Epithelial cell of prostate (primary cell): ENCODE measurements at regions not wholly inside any gene's neighbourhood (a gene's known extent, or its start where the extent isn't known, plus 50 kb on each side); places are given as distances from the start of the nearest gene placed in this dataset.
"Not testable (repeated sequence)": the region's sequence is repeated elsewhere in the genome, so short reads cannot be mapped to it uniquely, and the experiment has no call there.

ENCODE experiments used
- DNase-seq: peaks from one replicate; pipeline ENCODE4 v3.0.0-alpha.2; 2011; ENCODE audit warnings: low read depth, low spot score
- H3K27ac ChIP-seq: fragments of 450-650 bp; 2 replicates; pipeline ENCODE4 v1.5.1; 2017; ENCODE audit warnings: mild to moderate bottlenecking

DNA sequence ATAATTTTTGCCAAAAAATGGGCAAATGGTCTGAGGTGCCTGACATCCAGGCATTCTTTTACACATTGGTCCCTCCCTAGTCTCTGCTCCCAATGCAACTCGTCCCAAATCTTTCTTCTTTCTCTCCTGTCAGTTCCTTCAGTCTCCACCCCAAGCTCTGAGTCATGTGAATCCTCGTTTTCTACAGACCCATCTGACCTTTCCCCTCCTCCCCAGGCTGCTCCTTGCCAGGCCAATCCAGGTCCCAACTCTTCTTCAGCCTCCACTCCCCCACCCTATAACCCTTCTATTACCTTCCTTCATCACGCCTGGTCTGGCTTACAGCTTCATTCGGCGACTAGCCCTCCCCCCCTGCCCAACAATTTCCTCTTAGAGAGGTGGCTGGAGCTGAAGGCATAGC is 55.3 kb downstream of the BBS10 start:
- not testable (repeated sequence) for DNase-seq, H3K27ac ChIP-seq

DNA sequence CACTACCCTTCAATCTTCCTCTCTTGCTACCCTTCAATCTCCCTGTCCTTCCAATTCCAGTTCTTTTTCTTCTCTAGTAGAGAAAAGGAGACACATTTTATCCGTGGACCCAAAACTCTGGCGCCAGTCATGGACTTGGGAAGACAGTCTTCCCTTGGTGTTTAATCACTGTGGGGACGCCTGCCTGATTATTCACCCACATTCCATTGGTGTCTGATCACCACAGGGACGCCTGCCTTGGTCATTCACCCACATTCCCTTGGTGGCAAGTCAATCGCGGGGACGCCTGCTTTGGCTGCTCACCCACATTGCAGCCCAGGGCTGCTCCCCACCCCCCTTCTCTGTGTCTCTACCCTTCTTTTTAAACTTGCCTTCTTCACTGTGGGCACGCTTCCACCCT is 55.9 kb downstream of the BBS10 start:
- DNase-seq: not testable (repeated sequence)
- peak overlapping the region; percentile 66 for H3K27ac ChIP-seq

DNA sequence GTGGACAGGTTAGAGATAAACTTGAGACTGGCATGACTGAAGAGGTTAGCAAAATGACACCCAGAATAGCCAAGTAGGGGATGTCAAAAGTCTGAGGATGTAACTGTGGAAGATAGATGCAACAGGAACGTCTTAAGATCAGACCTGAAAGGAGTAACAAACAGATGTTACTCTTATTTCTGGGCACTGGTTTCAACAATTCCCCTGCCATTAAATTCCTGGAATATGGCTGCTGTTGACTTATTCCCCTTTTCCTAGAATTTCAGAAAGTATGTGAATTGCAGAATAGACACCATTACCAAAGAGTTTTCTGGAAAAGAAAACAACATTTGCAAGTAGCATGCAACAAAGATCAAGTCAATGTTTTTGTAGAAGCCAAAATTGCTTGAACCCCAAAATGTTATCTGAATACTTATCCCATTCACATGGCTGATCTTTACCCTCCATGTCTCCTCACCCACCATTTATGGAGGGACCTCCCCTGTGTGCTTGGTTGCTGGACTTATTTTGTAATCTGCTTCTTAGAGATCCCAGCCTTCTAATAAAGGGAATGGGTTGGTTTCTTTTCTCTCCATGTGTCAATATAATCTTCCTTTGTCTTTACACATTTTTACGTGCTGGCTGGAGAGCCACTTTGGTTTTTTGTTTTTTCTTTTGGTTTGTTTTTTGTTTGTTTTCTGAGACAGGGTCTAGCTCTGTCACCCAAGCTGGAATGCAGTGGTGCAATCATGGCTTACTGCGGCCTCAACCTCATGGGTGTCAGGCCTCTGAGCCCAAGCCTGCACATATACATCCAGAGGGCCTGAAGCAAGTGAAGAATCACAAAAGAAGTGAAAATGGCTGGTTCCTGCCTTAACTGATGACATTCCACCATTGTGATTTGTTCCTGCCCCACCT is 57.0 kb downstream of the BBS10 start:
- H3K27ac ChIP-seq: peak overlapping the region; percentile 66
- DNase-seq: no peak

DNA sequence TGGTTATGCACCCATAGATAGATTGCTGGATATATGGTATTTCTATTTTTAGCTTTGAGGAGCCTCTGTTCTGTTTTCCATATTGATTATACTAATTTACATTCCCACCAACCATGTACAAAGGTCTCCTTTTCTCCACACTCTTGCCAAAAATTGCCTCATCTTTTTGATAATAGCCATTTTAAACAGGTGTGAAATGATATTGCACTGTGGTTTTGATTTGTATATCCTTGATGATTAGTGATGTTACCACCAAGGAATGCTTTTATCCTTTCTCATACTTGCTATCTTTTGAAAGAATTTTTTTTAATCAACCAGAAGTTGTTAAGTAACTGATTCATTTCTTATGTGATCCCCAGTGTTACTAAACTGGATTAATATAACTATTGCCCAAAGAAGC is 60.0 kb downstream of the BBS10 start:
- DNase-seq: no peak
- H3K27ac ChIP-seq: no peak overlapping the region

DNA sequence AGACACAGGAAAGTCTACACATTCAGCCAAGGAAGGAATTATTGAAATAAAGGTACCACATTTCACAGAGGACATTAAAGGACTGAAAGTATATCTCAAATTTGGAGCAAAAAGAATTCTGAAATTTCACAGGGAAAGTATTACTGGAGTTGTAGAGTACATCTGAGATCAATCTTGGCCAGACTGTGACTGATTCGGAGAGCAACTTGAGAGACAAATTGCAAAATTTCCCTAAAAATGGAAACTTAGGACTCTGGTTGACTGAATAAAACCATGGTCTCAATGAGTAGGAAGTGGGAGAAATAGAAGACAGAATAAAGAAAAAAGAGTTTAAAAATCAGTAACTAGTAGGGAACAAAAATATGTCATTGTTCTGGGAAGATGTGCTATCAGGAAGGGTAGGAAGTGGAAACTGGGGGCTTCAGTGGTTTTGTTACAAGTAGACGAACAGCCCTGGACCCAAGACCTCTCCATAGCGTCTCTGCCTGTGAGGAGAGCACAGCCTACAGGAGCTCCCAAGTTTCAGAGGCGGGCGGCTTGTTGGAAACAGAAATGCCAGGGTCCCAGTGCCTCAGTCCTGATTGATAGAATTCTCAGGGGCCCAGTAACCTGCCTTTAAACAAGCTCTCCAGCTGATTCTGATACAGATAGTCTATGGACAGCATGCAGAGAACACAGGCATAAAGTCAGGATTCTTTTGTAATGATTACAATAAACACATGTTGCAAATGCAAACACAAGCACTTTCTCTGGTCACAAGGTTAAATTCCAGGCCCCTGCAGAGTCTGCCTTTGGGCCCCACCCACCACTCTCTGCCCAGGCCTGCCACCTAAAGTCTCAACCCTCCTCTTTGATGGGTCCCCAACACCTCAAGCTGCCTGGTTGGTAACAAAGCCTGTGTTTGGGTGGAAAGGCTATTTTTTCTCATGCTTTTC is 63.1 kb downstream of the BBS10 start:
- no peak for DNase-seq
- no peak overlapping the region for H3K27ac ChIP-seq

- DNase-seq: no peak
- no peak overlapping the region for H3K27ac ChIP-seq
These were observed 65.5 kb downstream of the BBS10 start for GRCh38 chr12:76282744-76283143.

- H3K27ac ChIP-seq: no peak overlapping the region
- DNase-seq: peak; percentile 16
These were observed 70.7 kb downstream of the BBS10 start for GRCh38 chr12:76277480-76277879.

DNA sequence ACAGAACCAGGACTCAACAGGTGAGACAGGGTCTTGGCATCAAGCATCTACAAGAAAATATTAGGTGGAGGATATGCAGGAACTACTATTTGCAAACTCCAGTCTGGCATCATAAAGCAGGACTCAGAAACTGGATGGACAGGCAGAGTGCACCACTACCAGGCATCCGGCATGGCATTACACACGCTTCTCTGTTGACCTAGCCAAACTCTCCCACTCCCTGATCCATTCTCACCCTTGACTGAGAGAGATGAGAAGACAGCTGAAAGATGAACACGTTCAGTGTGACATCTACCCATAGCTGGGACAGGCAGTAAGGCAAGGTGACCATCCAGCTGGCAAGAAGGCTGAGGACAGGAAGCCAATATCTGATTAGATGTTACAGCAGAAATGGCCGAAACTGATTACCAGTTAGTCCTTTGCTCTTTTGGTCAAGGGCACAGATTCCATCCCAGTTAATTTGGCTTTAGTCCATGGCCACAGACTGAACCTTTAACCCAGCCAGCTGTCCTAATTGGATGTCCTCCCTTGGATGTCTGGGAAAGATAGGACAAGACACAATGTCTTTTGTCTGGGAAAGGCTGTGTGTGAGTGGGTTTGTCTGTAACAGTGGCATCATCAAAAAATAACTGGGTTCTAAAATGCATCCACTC is 71.6 kb downstream of the BBS10 start:
- no peak overlapping the region for H3K27ac ChIP-seq
- DNase-seq: no peak

- H3K27ac ChIP-seq: peak overlapping the region; percentile 60
- DNase-seq: no peak
These were observed 72.6 kb downstream of the BBS10 start for GRCh38 chr12:76275511-76276093.

DNA sequence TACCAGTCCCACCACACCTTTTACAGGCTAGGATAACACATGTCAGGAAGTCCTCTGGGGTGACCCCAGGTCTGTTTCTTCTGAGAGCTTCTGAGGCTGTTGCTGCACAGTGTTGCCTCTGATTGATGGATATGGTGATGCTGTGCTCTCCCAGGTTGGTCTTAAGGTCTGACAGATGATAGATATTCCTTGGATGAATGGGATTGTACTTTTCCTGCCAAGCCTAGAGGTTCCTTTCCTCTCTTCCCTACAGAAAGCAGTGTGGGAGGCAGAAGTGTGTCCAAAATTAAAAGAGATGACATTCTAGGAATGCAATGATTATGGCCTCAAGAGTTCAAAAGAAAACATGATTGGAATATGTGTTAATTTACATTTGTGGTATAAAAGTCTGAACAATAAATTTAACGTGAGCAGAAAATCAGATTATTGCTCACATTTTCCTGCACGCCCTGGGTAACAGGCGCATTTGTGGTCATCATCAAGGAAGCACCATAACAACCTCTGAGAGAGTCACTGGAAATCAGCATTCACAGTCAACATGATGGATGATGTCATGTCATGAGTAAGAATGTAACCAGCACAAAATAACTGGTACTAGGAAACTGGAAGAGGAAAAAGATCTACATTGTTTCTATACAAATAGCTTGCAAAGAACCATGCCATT is 73.7 kb downstream of the BBS10 start:
- DNase-seq: peak; percentile 26
- H3K27ac ChIP-seq: peak overlapping the region; percentile 60

GRCh38 chr12:76272287-76272686 is 75.9 kb downstream of the BBS10 start:
- no peak overlapping the region for H3K27ac ChIP-seq
- no peak for DNase-seq

DNA sequence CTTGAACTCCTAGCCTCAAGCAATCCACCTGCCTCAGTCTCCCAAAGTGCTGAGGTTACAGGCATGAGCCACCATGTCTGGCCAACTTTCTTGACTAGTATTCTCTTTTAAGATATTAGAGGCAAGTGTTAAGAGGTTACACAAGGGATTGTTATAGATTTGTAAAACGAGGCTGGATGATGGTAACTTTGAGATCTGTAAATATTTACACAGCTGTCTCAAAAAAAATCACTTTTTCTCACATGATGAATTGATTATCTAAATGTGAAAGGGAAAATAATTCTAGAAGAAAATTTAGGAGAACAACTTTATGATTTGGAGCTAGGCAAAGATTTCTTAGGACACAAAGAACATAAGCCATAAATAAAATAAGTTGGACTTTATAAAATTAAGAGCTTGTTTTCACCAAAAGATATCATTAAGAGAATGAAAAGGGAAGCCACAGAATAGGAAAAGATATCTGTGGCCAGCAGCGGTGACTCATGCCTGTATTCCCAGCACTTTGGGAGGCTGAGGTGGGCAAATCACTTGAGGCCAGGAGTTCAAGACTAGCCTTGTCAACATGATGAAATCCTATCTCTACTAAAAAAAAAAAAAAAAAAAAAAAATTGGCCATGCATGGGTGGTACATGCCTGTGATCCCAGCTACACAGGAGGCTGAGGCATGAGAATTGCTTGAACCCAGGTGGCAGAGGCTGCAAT is 77.4 kb downstream of the BBS10 start:
- no peak for DNase-seq
- H3K27ac ChIP-seq: peak overlapping the region; percentile 2

DNA sequence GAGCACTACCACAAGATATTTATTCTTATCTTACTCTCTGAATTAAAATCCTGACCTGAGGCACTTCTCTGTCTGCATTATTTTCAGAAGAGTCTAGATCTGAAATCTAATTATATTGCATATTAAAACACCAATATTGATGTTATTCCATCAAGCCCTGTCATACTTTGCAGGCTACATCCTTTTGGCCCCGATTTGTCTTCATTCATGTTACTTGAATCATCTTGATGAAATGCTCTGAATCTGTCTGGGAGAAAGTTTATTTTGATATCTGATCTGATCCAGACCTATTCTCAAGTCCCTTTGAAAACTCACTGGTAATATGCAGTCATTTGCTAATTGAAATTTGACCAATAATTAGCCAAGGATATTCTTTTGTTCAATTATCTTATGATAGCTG is 79.9 kb downstream of the BBS10 start:
- DNase-seq: no peak
- no peak overlapping the region for H3K27ac ChIP-seq

- peak overlapping the region; percentile 63 for H3K27ac ChIP-seq
- peak; percentile 43 for DNase-seq
These were observed 81.4 kb downstream of the BBS10 start for GRCh38 chr12:76266797-76267196.

DNA sequence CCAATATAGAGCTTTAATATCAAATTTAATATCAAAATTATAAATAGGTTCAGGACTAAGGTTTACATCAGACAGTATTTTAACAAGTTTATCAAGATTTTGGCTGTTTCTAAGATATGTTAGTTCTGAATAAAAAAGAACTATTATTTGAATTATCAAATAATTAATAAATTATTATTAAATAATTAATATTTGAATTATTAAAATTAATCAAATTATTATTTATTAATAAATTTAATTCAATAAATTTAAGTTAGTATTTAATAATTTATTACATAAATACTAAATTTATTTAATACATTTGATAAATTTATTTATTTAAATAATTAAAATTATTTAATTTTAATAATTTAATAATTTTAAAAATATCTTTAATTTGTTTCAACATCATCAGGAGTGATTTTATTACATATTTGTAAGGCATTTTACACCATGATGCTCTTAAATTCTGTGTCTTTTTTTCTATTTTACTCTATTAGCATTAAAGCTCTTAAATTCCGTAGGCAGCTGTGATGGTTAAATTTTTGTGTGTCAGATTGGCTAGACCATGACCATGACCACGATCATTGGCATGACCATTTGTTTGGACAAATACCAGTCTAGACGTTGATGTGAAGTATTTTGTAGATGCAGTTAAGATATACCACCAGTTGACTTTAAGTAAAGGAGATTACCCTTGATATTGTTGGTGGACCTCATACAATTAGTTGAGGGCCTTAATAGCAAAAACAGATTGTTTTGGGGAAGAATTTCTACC is 82.6 kb downstream of the BBS10 start:
- H3K27ac ChIP-seq: peak overlapping the region; percentile 77
- DNase-seq: no peak

GRCh38 chr12:76264611-76265012 is 83.6 kb downstream of the BBS10 start:
- DNase-seq: peak; percentile 24
- peak overlapping the region; percentile 77 for H3K27ac ChIP-seq

GRCh38 chr12:76263696-76264095 is 84.5 kb downstream of the BBS10 start:
- H3K27ac ChIP-seq: peak overlapping the region; percentile 77
- DNase-seq: no peak

- peak; percentile 40 for DNase-seq
- peak overlapping the region; percentile 92 for H3K27ac ChIP-seq
These were observed 87.8 kb downstream of the BBS10 start for GRCh38 chr12:76260390-76260748.
